Peyer's patch (tissue), 4 donors: ENCODE measurements at regions not wholly inside any gene's neighbourhood (a gene's known extent, or its start where the extent isn't known, plus 50 kb on each side); places are given as distances from the start of the nearest gene placed in this dataset.

Source experiments
- POLR2A ChIP-seq, 2 donors: fragments of 450-650 bp; IDR thresholded peaks; one replicate each; pipeline ENCODE4 v1.5.1; 2017; ENCODE audit warnings: antibody characterized with exemption in 2 of 2, mild to moderate bottlenecking in 2 of 2, moderate library complexity in 2 of 2
- TF ChIP-seq, protein P1 (sequence below), 6 experiments: fragments of 450-650 bp in 4 of 6; fragments of 200-600 bp in 2 of 6; sonication (generic) in 1 of 6; IDR thresholded peaks; one replicate each; pipeline ENCODE4 v1.5.1; 2017 to 2019; ENCODE audit warnings: antibody characterized with exemption in 6 of 6, mild to moderate bottlenecking in 3 of 6, moderate library complexity in 1 of 6

DNA sequence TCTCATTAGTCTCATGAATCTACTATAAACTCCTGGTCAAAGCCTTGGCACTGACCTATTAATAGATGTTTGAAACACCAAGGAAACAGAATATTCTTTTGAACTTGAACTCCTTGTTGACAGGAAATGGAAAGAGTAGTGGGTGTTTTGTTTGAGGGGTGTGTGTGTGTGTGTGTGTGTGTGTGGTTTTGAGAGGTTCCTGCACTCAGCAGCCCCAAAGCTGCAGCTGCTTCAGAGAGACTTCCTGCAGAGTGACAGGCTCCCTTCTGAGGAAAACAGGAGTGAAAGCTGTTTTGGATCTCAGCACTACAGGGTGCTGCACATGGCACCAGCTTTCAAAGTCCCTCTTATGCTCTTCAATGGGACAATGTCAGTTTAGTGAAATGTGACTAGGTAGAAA, 546.5 kb upstream of the STEAP1 start:
- TF ChIP-seq, protein P1, sequence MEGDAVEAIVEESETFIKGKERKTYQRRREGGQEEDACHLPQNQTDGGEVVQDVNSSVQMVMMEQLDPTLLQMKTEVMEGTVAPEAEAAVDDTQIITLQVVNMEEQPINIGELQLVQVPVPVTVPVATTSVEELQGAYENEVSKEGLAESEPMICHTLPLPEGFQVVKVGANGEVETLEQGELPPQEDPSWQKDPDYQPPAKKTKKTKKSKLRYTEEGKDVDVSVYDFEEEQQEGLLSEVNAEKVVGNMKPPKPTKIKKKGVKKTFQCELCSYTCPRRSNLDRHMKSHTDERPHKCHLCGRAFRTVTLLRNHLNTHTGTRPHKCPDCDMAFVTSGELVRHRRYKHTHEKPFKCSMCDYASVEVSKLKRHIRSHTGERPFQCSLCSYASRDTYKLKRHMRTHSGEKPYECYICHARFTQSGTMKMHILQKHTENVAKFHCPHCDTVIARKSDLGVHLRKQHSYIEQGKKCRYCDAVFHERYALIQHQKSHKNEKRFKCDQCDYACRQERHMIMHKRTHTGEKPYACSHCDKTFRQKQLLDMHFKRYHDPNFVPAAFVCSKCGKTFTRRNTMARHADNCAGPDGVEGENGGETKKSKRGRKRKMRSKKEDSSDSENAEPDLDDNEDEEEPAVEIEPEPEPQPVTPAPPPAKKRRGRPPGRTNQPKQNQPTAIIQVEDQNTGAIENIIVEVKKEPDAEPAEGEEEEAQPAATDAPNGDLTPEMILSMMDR (IDR thresholded peaks at IDR 0.05), result no peak
- no peak for TF ChIP-seq POLR2A (IDR thresholded peaks at IDR 0.05)
